ENCODE measurements at regions not wholly inside any gene's neighbourhood (a gene's known extent, or its start where the extent isn't known, plus 50 kb on each side); places are given as distances from the start of the nearest gene placed in this dataset.

- H3K9me3 Mint-ChIP-seq, result no peaks in the 10 kb centered on the region
- ChIA-PET POLR2A (ENCODE audit: partially characterized antibody) (no interaction called here), CTCF (ENCODE audit: partially characterized antibody) (no interaction called here)
- intact Hi-C loops (cut with micrococcal nuclease), result no loop called here
- no peaks in the 10 kb centered on the region for H3K36me3 Mint-ChIP-seq
- Histone ChIP-seq H3K4me1 (ENCODE audit: insufficient read depth, low read length) (no peaks in the 10 kb centered on the region), H3K36me3 (ENCODE audit: insufficient read depth, low read length) (no peaks in the 10 kb centered on the region), H3K9me3 (ENCODE audit: control insufficient read depth in 1 of 2, low read length in 2 of 2) (no peaks in the 10 kb centered on the region), H3K4me3 (ENCODE audit: low read length in 2 of 2) (no peak overlapping the region), H3K27ac (ENCODE audit: low read depth, low read length) (no peak overlapping the region), H3K27me3 (ENCODE audit: insufficient read depth, low read length) (no peaks in the 10 kb centered on the region)
- no peaks in the 10 kb centered on the region for H3K4me1 Mint-ChIP-seq
- no peak overlapping the region for H3K4me3 Mint-ChIP-seq
- H3K27ac Mint-ChIP-seq, result no peak overlapping the region
- no peaks in the 10 kb centered on the region for H3K27me3 Mint-ChIP-seq
- no peak for DNase-seq
Measured at GRCh38 chr2:41482659-41483058, 565.2 kb upstream of the PKDCC start.

DNA sequence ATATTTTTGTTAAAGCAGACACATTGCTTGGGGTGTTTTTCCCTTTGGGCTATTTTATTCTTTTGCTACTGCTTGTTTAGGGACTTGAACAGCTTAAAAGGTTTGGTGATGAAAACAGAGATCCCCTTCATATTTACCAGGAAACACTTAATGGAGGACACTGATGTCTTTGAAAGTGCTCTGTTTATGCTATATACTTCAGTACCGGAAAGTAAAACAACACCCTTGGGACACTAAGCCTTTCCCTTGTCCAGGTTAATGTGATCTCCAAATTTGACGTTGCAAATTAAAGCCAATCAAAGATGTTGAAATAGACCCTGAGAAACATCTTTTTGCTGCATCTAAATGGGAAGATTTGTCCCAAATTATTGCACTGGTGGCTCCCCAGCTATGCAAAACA lies 564.6 kb upstream of the PKDCC start:
- Histone ChIP-seq H3K27me3 (ENCODE audit: insufficient read depth, low read length) (no peaks in the 10 kb centered on the region), H3K27ac (ENCODE audit: low read depth, low read length) (no peak overlapping the region), H3K36me3 (ENCODE audit: insufficient read depth, low read length) (no peaks in the 10 kb centered on the region), H3K4me3 (ENCODE audit: low read length in 2 of 2) (no peak overlapping the region), H3K4me1 (ENCODE audit: insufficient read depth, low read length) (no peaks in the 10 kb centered on the region), H3K9me3 (ENCODE audit: control insufficient read depth in 1 of 2, low read length in 2 of 2) (no peaks in the 10 kb centered on the region)
- ChIA-PET POLR2A (ENCODE audit: partially characterized antibody) (no interaction called here), CTCF (ENCODE audit: partially characterized antibody) (no interaction called here)
- Mint-ChIP-seq H3K36me3 (no peaks in the 10 kb centered on the region), H3K9me3 (no peaks in the 10 kb centered on the region), H3K4me3 (no peak overlapping the region), H3K4me1 (no peaks in the 10 kb centered on the region), H3K27ac (no peak overlapping the region), H3K27me3 (no peaks in the 10 kb centered on the region)
- intact Hi-C loops (cut with micrococcal nuclease), result no loop called here
- no peak for DNase-seq

GRCh38 chr2:41483982-41484857 lies 563.6 kb upstream of the PKDCC start:
- Histone ChIP-seq H3K36me3 (ENCODE audit: insufficient read depth, low read length) (no peaks in the 10 kb centered on the region), H3K4me1 (ENCODE audit: insufficient read depth, low read length) (no peaks in the 10 kb centered on the region), H3K9me3 (ENCODE audit: control insufficient read depth in 1 of 2, low read length in 2 of 2) (no peaks in the 10 kb centered on the region), H3K27me3 (ENCODE audit: insufficient read depth, low read length) (no peaks in the 10 kb centered on the region), H3K27ac (ENCODE audit: low read depth, low read length) (no peak overlapping the region), H3K4me3 (ENCODE audit: low read length in 2 of 2) (no peak overlapping the region)
- no peak overlapping the region for H3K4me3 Mint-ChIP-seq
- H3K27me3 Mint-ChIP-seq, result no peaks in the 10 kb centered on the region
- H3K27ac Mint-ChIP-seq, result no peak overlapping the region
- ChIA-PET CTCF (ENCODE audit: partially characterized antibody) (no interaction called here), POLR2A (ENCODE audit: partially characterized antibody) (no interaction called here)
- H3K9me3 Mint-ChIP-seq, result no peaks in the 10 kb centered on the region
- no peak for DNase-seq
- no peaks in the 10 kb centered on the region for H3K36me3 Mint-ChIP-seq
- no peaks in the 10 kb centered on the region for H3K4me1 Mint-ChIP-seq
- intact Hi-C loops (cut with micrococcal nuclease), result no loop called here

DNA sequence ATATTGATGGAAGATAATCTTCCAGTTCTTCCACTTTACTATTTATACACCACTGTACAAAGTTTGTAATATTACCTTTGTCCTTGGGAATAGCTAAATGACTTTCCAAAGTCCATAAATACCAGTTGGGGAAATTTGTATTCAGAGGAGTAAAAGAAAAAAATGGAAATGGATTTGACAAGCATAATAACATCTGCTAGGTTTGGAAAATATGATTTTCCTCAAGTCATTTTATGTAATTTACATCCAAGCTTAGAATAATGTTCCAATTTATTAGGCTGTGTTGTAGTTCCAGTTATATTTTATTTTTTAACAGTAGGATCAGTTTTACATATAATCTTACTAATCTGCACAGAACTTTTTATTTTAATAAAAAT lies 563.0 kb upstream of the PKDCC start:
- H3K9me3 ChIP-seq (ENCODE audit: control insufficient read depth in 1 of 2, low read length in 2 of 2), result no peaks in the 10 kb centered on the region
- H3K27ac Mint-ChIP-seq, result no peak overlapping the region
- no peak overlapping the region for H3K4me3 ChIP-seq (ENCODE audit: low read length in 2 of 2)
- H3K27ac ChIP-seq (ENCODE audit: low read depth, low read length), result no peak overlapping the region
- no peaks in the 10 kb centered on the region for H3K27me3 ChIP-seq (ENCODE audit: insufficient read depth, low read length)
- ChIA-PET CTCF (ENCODE audit: partially characterized antibody) (no interaction called here), POLR2A (ENCODE audit: partially characterized antibody) (no interaction called here)
- H3K4me3 Mint-ChIP-seq, result no peak overlapping the region
- no peaks in the 10 kb centered on the region for H3K36me3 Mint-ChIP-seq
- no peaks in the 10 kb centered on the region for H3K4me1 ChIP-seq (ENCODE audit: insufficient read depth, low read length)
- no peak for DNase-seq
- intact Hi-C loops (cut with micrococcal nuclease), result no loop called here
- H3K9me3 Mint-ChIP-seq, result no peaks in the 10 kb centered on the region
- H3K27me3 Mint-ChIP-seq, result no peaks in the 10 kb centered on the region
- no peaks in the 10 kb centered on the region for H3K4me1 Mint-ChIP-seq
- no peaks in the 10 kb centered on the region for H3K36me3 ChIP-seq (ENCODE audit: insufficient read depth, low read length)

- ChIA-PET POLR2A (ENCODE audit: partially characterized antibody) (no interaction called here), CTCF (ENCODE audit: partially characterized antibody) (no interaction called here)
- no peaks in the 10 kb centered on the region for H3K4me1 ChIP-seq (ENCODE audit: insufficient read depth, low read length)
- no peak overlapping the region for H3K27ac Mint-ChIP-seq
- H3K27me3 ChIP-seq (ENCODE audit: insufficient read depth, low read length), result no peaks in the 10 kb centered on the region
- no peaks in the 10 kb centered on the region for H3K4me1 Mint-ChIP-seq
- no peaks in the 10 kb centered on the region for H3K27me3 Mint-ChIP-seq
- no peaks in the 10 kb centered on the region for H3K36me3 Mint-ChIP-seq
- H3K9me3 ChIP-seq (ENCODE audit: control insufficient read depth in 1 of 2, low read length in 2 of 2), result no peaks in the 10 kb centered on the region
- peaks cover 0 to 5% (median 0%) of the 10 kb centered on the region in 8 donors for H3K9me3 Mint-ChIP-seq
- DNase-seq, result no peak
- H3K4me3 Mint-ChIP-seq, result no peak overlapping the region
- no peak overlapping the region for H3K4me3 ChIP-seq (ENCODE audit: low read length in 2 of 2)
- intact Hi-C loops (cut with micrococcal nuclease), result no loop called here
- H3K27ac ChIP-seq (ENCODE audit: low read depth, low read length), result no peak overlapping the region
- no peaks in the 10 kb centered on the region for H3K36me3 ChIP-seq (ENCODE audit: insufficient read depth, low read length)
Measured at GRCh38 chr2:41486948-41487347, 560.9 kb upstream of the PKDCC start.

DNA sequence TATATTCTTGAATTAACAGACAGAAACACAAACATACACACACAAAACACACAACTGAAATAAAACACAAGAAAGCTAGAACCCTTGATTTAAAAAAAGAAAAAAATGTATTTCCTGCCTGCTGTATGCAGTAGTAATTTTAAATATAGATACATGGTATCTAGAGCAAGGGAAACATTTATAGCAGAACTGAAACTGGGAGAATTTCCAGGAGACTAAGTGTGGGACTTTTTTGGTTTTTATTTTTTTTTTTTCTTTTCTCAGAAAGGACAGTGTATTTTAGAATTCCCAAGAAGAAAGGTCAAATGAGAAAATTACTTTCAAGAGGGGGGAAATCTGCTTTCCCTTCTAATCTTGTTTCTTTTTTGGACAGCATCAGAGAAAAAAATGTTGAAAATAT lies 558.9 kb upstream of the PKDCC start:
- Histone ChIP-seq H3K4me3 (ENCODE audit: low read length in 2 of 2) (no peak overlapping the region), H3K27ac (ENCODE audit: low read depth, low read length) (no peak overlapping the region), H3K36me3 (ENCODE audit: insufficient read depth, low read length) (no peaks in the 10 kb centered on the region), H3K27me3 (ENCODE audit: insufficient read depth, low read length) (no peaks in the 10 kb centered on the region), H3K9me3 (ENCODE audit: control insufficient read depth in 1 of 2, low read length in 2 of 2) (peaks cover 0 to 2% of the 10 kb centered on the region in 2 donors), H3K4me1 (ENCODE audit: insufficient read depth, low read length) (no peaks in the 10 kb centered on the region)
- Mint-ChIP-seq H3K27ac (no peak overlapping the region), H3K9me3 (peaks cover 0 to 18% (median 9%) of the 10 kb centered on the region in 8 donors), H3K27me3 (no peaks in the 10 kb centered on the region), H3K4me3 (no peak overlapping the region), H3K4me1 (no peaks in the 10 kb centered on the region), H3K36me3 (no peaks in the 10 kb centered on the region)
- ChIA-PET POLR2A (ENCODE audit: partially characterized antibody) (no interaction called here), CTCF (ENCODE audit: partially characterized antibody) (interaction anchor here (0.9 kb wide), 1 partner anchor 15 kb away, joined by 3 read pairs; no protein-coding TSS in a partner anchor)
- intact Hi-C loops (cut with micrococcal nuclease), result no loop called here
- no peak for DNase-seq

GRCh38 chr2:41489638-41490037 lies 558.2 kb upstream of the PKDCC start:
- H3K9me3 Mint-ChIP-seq, result peaks cover 0 to 25% (median 16%) of the 10 kb centered on the region in 8 donors
- H3K4me1 Mint-ChIP-seq, result no peaks in the 10 kb centered on the region
- H3K27me3 ChIP-seq (ENCODE audit: insufficient read depth, low read length), result no peaks in the 10 kb centered on the region
- intact Hi-C loops (cut with micrococcal nuclease), result no loop called here
- CTCF ChIA-PET (ENCODE audit: partially characterized antibody), result no interaction called here
- no peaks in the 10 kb centered on the region for H3K27me3 Mint-ChIP-seq
- no peak for DNase-seq
- peaks cover 0 to under 1% of the 10 kb centered on the region in 2 donors for H3K36me3 Mint-ChIP-seq
- no peak overlapping the region for H3K4me3 Mint-ChIP-seq
- H3K36me3 ChIP-seq (ENCODE audit: insufficient read depth, low read length), result no peaks in the 10 kb centered on the region
- peaks cover 3 to 8% of the 10 kb centered on the region in 2 donors for H3K9me3 ChIP-seq (ENCODE audit: control insufficient read depth in 1 of 2, low read length in 2 of 2)
- no peak overlapping the region for H3K27ac Mint-ChIP-seq
- H3K4me1 ChIP-seq (ENCODE audit: insufficient read depth, low read length), result no peaks in the 10 kb centered on the region
- no peak overlapping the region for H3K27ac ChIP-seq (ENCODE audit: low read depth, low read length)
- no peak overlapping the region for H3K4me3 ChIP-seq (ENCODE audit: low read length in 2 of 2)
- POLR2A ChIA-PET (ENCODE audit: partially characterized antibody), result no interaction called here

Measured in CD4-positive, alpha-beta memory T cell (primary cell).